CD14-positive monocyte (primary cell): ENCODE measurements at regions not wholly inside any gene's neighbourhood (a gene's known extent, or its start where the extent isn't known, plus 50 kb on each side); places are given as distances from the start of the nearest gene placed in this dataset.
"Not testable (repeated sequence)": the region's sequence is repeated elsewhere in the genome, so short reads cannot be mapped to it uniquely, and the experiment has no call there.

Source experiments
- DNase-seq, 3 donors: peaks; one replicate each; pipeline ENCODE4 v3.0.0-alpha.2; 2011 to 2022
- H2AFZ ChIP-seq: 2 replicates; pipeline ENCODE4 v1.6.0; 2012; ENCODE audit warnings: mild to moderate bottlenecking, low read depth, low read length, inconsistent platforms; ENCODE audit not compliant: insufficient read depth, poor library complexity, severe bottlenecking
- H3K27ac ChIP-seq, 2 donors: 1 replicate in 1 of 2; 2 replicates in 1 of 2; pipeline ENCODE4 v1.5.1; 2012 to 2013; ENCODE audit warnings: low read length in 2 of 2, control low read depth in 1 of 2, inconsistent platforms in 1 of 2, low read depth in 1 of 2, mild to moderate bottlenecking in 1 of 2
- H3K27me3 ChIP-seq, 2 donors: one replicate each; pipeline versions ENCODE4 v1.6.0 to v1.6.1; 2011 to 2013; ENCODE audit warnings: low read length in 2 of 2; ENCODE audit not compliant: control insufficient read depth in 2 of 2, insufficient read depth in 2 of 2
- H3K36me3 ChIP-seq, 2 donors: replicated peaks in 1 of 2; 1 replicate in 1 of 2; 2 replicates in 1 of 2; pipeline versions ENCODE4 v1.5.1 to v1.6.1; 2012 to 2013; ENCODE audit warnings: low read length in 2 of 2, control low read depth in 1 of 2, inconsistent platforms in 1 of 2, mild to moderate bottlenecking in 1 of 2; ENCODE audit not compliant: insufficient read depth in 2 of 2, control insufficient read depth in 1 of 2
- H3K4me1 ChIP-seq, 2 donors: 1 replicate in 1 of 2; 2 replicates in 1 of 2; pipeline versions ENCODE4 v1.5.1 to v1.6.1; 2012 to 2013; ENCODE audit warnings: low read length in 2 of 2, control low read depth in 1 of 2, inconsistent platforms in 1 of 2, mild to moderate bottlenecking in 1 of 2, moderate library complexity in 1 of 2; ENCODE audit not compliant: insufficient read depth in 2 of 2, control insufficient read depth in 1 of 2
- H3K4me2 ChIP-seq: replicated peaks from 2 replicates; pipeline ENCODE3; 2012; ENCODE audit warnings: low read length, moderate library complexity, mild to moderate bottlenecking; ENCODE audit not compliant: poor library complexity, severe bottlenecking; ENCODE audit errors: extremely low read depth
- H3K4me3 ChIP-seq, 3 experiments: fragments of 200-600 bp in 1 of 3; sonication (generic) in 1 of 3; replicated peaks in 1 of 3; 1 replicate in 2 of 3; 2 replicates in 1 of 3; pipeline ENCODE4 v1.5.1; 2011 to 2013; ENCODE audit warnings: low read length in 3 of 3, mild to moderate bottlenecking in 3 of 3, control low read depth in 2 of 3, low read depth in 2 of 3, inconsistent platforms in 1 of 3, moderate library complexity in 1 of 3
- H3K79me2 ChIP-seq: 2 replicates; pipeline ENCODE4 v1.6.0; 2012; ENCODE audit warnings: mild to moderate bottlenecking, control low read depth, inconsistent platforms, low read length, moderate library complexity; ENCODE audit not compliant: insufficient read depth
- H3K9ac ChIP-seq: 2 replicates; pipeline ENCODE4 v1.6.0; 2017; ENCODE audit warnings: low read length, mild to moderate bottlenecking; ENCODE audit not compliant: insufficient read depth, poor library complexity, severe bottlenecking
- H3K9me3 ChIP-seq, 2 donors: replicated peaks in 1 of 2; 1 replicate in 1 of 2; 2 replicates in 1 of 2; pipeline versions ENCODE4 v1.5.1 to v1.6.1; 2012 to 2013; ENCODE audit warnings: low read length in 2 of 2, control low read depth in 1 of 2; ENCODE audit not compliant: control insufficient read depth in 1 of 2, insufficient read depth in 1 of 2
- H4K20me1 ChIP-seq: 2 replicates; pipeline ENCODE4 v1.6.0; 2012; ENCODE audit warnings: mild to moderate bottlenecking, low read length, control low read depth, moderate library complexity; ENCODE audit not compliant: insufficient read depth
- H3K27ac Mint-ChIP-seq, 7 donors: one replicate each; pipeline ENCODE4 v1.8.0; 2020; ENCODE audit warnings: mild to moderate bottlenecking in 7 of 7, mixed read lengths in 7 of 7, moderate library complexity in 6 of 7, inconsistent platforms in 2 of 7
- H3K27me3 Mint-ChIP-seq, 3 donors: one replicate each; pipeline ENCODE4 v1.8.0; 2021 to 2022; ENCODE audit warnings: low read depth in 3 of 3, mild to moderate bottlenecking in 3 of 3, mixed read lengths in 3 of 3, moderate library complexity in 3 of 3, inconsistent platforms in 1 of 3
- H3K36me3 Mint-ChIP-seq, 2 donors: one replicate each; pipeline ENCODE4 v1.8.0; 2020; ENCODE audit warnings: mixed read lengths in 2 of 2, inconsistent platforms in 1 of 2, mild to moderate bottlenecking in 1 of 2
- H3K4me1 Mint-ChIP-seq: one replicate; pipeline ENCODE4 v1.8.0; 2020; ENCODE audit warnings: mild to moderate bottlenecking, mixed read lengths
- H3K4me3 Mint-ChIP-seq, 2 donors: one replicate each; pipeline ENCODE4 v1.8.0; 2020; ENCODE audit warnings: mild to moderate bottlenecking in 2 of 2, mixed read lengths in 2 of 2, moderate library complexity in 1 of 2
- H3K9me3 Mint-ChIP-seq, 7 donors: one replicate each; pipeline ENCODE4 v1.8.0; 2020 to 2022; ENCODE audit warnings: mixed read lengths in 7 of 7, mild to moderate bottlenecking in 6 of 7, moderate library complexity in 6 of 7, inconsistent platforms in 2 of 7
- WGBS: methylation state at CpG from one replicate; pipeline ENCODE4 v1.1.5; 2013; ENCODE audit warnings: missing lambda C conversion rate; ENCODE audit not compliant: insufficient coverage; 5-methylcytosine and 5-hydroxymethylcytosine counted together
- intact Hi-C, 2 donors: fragments of 100-400 bp; cut with micrococcal nuclease; formaldehyde crosslinking; loops; one replicate each; pipeline versions ENCODE4 v1.15.0 to v1.15.1; 2023
- TF ChIP-seq, protein P1 (sequence below): fragments of 200-600 bp; IDR thresholded peaks from one replicate; pipeline ENCODE4 v1.8.0; 2022; ENCODE audit warnings: antibody characterized with exemption, mild to moderate bottlenecking

DNA sequence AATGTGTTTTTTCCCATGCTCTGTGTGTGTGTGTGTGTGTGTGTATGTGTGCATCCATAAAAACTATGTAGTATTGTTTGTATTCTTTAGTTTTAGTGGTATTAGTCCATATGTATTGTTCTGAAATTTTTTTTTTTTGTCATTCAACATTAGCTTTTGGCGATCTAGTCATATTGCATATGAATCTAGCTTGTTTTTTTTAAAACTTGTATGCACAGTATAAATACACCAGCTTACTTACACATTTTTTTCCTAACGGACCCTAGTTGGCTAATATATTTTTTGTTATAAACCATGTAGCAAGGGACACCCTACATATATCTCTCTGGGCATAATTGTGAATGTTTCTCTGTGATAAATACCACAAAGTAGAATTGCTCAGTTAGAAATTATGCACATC, 359.7 kb downstream of the SRGAP2C start:
- Histone ChIP-seq H3K4me2 (no peak overlapping the region), H3K9me3 (no peaks in the 10 kb centered on the region), H3K4me3 (no peak overlapping the region), H2AFZ (no peak overlapping the region), H3K27me3 (no peaks in the 10 kb centered on the region), H4K20me1 (no peaks in the 10 kb centered on the region), H3K9ac (no peak overlapping the region), H3K36me3 (no peaks in the 10 kb centered on the region), H3K79me2 (no peaks in the 10 kb centered on the region), H3K27ac (no peak overlapping the region), H3K4me1 (no peaks in the 10 kb centered on the region)
- Mint-ChIP-seq H3K4me3 (no peak overlapping the region), H3K4me1 (peaks cover 3% of the 10 kb centered on the region), H3K36me3 (no peaks in the 10 kb centered on the region), H3K27me3 (peaks cover 0 to 2% (median 0%) of the 10 kb centered on the region in 3 donors), H3K27ac (no peak overlapping the region), H3K9me3 (no peaks in the 10 kb centered on the region)
- intact Hi-C loops = no loop called here
- WGBS = no CpG with 5 or more reads among the region's 2 CpGs
- TF ChIP-seq, protein P1, sequence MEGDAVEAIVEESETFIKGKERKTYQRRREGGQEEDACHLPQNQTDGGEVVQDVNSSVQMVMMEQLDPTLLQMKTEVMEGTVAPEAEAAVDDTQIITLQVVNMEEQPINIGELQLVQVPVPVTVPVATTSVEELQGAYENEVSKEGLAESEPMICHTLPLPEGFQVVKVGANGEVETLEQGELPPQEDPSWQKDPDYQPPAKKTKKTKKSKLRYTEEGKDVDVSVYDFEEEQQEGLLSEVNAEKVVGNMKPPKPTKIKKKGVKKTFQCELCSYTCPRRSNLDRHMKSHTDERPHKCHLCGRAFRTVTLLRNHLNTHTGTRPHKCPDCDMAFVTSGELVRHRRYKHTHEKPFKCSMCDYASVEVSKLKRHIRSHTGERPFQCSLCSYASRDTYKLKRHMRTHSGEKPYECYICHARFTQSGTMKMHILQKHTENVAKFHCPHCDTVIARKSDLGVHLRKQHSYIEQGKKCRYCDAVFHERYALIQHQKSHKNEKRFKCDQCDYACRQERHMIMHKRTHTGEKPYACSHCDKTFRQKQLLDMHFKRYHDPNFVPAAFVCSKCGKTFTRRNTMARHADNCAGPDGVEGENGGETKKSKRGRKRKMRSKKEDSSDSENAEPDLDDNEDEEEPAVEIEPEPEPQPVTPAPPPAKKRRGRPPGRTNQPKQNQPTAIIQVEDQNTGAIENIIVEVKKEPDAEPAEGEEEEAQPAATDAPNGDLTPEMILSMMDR = no peak
- no peak for DNase-seq

DNA sequence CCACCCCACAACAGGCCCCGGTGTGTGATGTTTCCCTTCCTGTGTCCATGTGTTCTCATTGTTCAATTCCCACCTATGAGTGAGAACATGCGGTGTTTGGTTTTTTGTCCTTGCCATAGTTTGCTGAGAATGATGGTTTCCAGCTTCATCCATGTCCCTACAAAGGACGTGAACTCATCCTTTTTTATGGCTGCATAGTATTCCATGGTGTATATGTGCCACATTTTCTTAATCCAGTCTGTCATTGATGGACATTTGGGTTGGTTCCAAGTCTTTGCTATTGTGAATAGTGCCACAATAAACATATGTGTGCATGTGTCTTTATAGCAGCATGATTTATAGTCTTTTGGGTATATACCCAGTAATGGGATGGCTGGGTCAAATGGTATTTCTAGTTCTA, 361.1 kb downstream of the SRGAP2C start:
- H3K79me2 ChIP-seq, intact Hi-C loops, H3K27ac Mint-ChIP-seq: not testable (repeated sequence)

More for the DNA sequence above, 361.1 kb downstream of the SRGAP2C start:
- not testable (repeated sequence) for H3K4me3 ChIP-seq, H3K9me3 ChIP-seq, H3K4me1 Mint-ChIP-seq, H3K4me1 ChIP-seq, H3K4me3 Mint-ChIP-seq, H3K9me3 Mint-ChIP-seq, H3K27me3 Mint-ChIP-seq, H3K36me3 ChIP-seq, H4K20me1 ChIP-seq, H3K27ac ChIP-seq, H2AFZ ChIP-seq, H3K9ac ChIP-seq, H3K4me2 ChIP-seq, DNase-seq, H3K27me3 ChIP-seq, H3K36me3 Mint-ChIP-seq
- no CpG with 5 or more reads among the region's 3 CpGs for WGBS
